HCT116 (cell line): ENCODE measurements at regions not wholly inside any gene's neighbourhood (a gene's known extent, or its start where the extent isn't known, plus 50 kb on each side); places are given as distances from the start of the nearest gene placed in this dataset.

Experiments used
- CBX3 ChIP-seq: IDR thresholded peaks from 2 replicates; pipeline ENCODE4 v1.6.1; 2012; ENCODE audit warnings: low read depth
- ELF1 ChIP-seq: IDR thresholded peaks from 2 replicates; pipeline ENCODE4 v1.6.1; 2012; ENCODE audit warnings: low read depth, borderline replicate concordance
- EZH2 ChIP-seq: fragments of 200-600 bp; sonication (generic); IDR thresholded peaks from 2 replicates; pipeline ENCODE4 v1.6.1; 2017; ENCODE audit warnings: antibody characterized with exemption, mixed run types
- EZH2phosphoT487 ChIP-seq: fragments of 200-600 bp; IDR thresholded peaks from 2 replicates; pipeline ENCODE4 v1.6.1; 2018; ENCODE audit warnings: antibody characterized with exemption, borderline replicate concordance
- FOSL1 ChIP-seq: IDR thresholded peaks from 2 replicates; pipeline ENCODE4 v1.6.1; 2012; ENCODE audit warnings: low read depth
- POLR2A ChIP-seq: IDR thresholded peaks from 2 replicates; pipeline ENCODE4 v1.7.0; 2011; ENCODE audit warnings: borderline replicate concordance; ENCODE audit not compliant: insufficient read depth, insufficient read length; ENCODE audit errors: extremely low read depth
- POLR2AphosphoS5 ChIP-seq: IDR thresholded peaks from 2 replicates; pipeline ENCODE4 v1.6.1; 2011; ENCODE audit warnings: mild to moderate bottlenecking, low read depth, low read length, moderate library complexity
- RAD21 ChIP-seq: IDR thresholded peaks from 2 replicates; pipeline ENCODE4 v1.6.1; 2012; ENCODE audit warnings: low read depth, mild to moderate bottlenecking
- SP1 ChIP-seq: IDR thresholded peaks from 2 replicates; pipeline ENCODE4 v1.6.1; 2012; ENCODE audit warnings: low read depth
- TCF7L2 ChIP-seq: IDR thresholded peaks from 2 replicates; pipeline ENCODE4 v1.7.0; 2011; ENCODE audit warnings: borderline replicate concordance, inconsistent platforms; ENCODE audit not compliant: insufficient read depth, insufficient read length; ENCODE audit errors: extremely low read depth
- TF ChIP-seq, protein P1 (sequence below), 3 experiments: fragments of 200-600 bp in 1 of 3; sonication (generic) in 1 of 3; IDR thresholded peaks in 2 of 3; conservative IDR thresholded peaks in 1 of 3; 2 replicates each; pipeline ENCODE4 v1.5.1; 2012 to 2017; ENCODE audit warnings: low read depth in 2 of 3, low read length in 2 of 3, antibody characterized with exemption in 1 of 3, borderline replicate concordance in 1 of 3, control low read depth in 1 of 3, mild to moderate bottlenecking in 1 of 3, mixed read lengths in 1 of 3, mixed run types in 1 of 3, moderate library complexity in 1 of 3; ENCODE audit not compliant: insufficient read depth in 1 of 3
- TF ChIP-seq, protein P2 (sequence below): IDR thresholded peaks from 2 replicates; pipeline ENCODE4 v1.6.1; 2012; ENCODE audit warnings: low read depth
- TF ChIP-seq, protein P3 (sequence below): IDR thresholded peaks from 2 replicates; pipeline ENCODE4 v1.6.1; 2012

DNA sequence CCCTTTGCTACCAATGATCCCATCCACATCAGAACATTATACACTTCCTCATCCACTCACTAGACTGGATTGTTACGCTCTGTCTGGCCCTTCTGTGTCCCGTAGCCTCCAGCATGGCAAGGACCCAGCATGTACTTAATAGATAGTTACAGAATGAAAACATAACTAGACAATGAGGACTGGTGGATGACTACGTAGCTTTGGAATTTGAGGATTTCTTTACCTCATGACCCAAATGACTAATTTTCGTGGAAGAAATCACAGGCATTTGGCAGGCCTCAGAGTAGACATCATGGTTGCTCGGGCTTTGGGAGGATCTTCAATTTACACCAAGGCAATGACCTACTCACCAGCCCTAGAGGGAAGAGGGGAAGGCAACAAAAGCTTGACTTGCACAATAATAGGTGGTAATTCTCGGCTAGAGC, 299.8 kb downstream of the TLE1 start:
- TF ChIP-seq, protein P1, sequence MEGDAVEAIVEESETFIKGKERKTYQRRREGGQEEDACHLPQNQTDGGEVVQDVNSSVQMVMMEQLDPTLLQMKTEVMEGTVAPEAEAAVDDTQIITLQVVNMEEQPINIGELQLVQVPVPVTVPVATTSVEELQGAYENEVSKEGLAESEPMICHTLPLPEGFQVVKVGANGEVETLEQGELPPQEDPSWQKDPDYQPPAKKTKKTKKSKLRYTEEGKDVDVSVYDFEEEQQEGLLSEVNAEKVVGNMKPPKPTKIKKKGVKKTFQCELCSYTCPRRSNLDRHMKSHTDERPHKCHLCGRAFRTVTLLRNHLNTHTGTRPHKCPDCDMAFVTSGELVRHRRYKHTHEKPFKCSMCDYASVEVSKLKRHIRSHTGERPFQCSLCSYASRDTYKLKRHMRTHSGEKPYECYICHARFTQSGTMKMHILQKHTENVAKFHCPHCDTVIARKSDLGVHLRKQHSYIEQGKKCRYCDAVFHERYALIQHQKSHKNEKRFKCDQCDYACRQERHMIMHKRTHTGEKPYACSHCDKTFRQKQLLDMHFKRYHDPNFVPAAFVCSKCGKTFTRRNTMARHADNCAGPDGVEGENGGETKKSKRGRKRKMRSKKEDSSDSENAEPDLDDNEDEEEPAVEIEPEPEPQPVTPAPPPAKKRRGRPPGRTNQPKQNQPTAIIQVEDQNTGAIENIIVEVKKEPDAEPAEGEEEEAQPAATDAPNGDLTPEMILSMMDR (IDR thresholded peaks at IDR 0.05 in 2 of 3, conservative IDR thresholded peaks at IDR 0.05 in 1 of 3; ENCODE audit: borderline replicate concordance in 1 of 3, insufficient read depth in 1 of 3, low read depth in 2 of 3, low read length in 2 of 3), result no peak
- TF ChIP-seq SP1 (no peak), RAD21 (no peak), CBX3 (no peak), POLR2A (no peak), EZH2phosphoT487 (no peak), EZH2 (no peak), POLR2AphosphoS5 (no peak), ELF1 (no peak), FOSL1 (peak; percentile 55), TCF7L2 (no peak)
- TF ChIP-seq, protein P2, sequence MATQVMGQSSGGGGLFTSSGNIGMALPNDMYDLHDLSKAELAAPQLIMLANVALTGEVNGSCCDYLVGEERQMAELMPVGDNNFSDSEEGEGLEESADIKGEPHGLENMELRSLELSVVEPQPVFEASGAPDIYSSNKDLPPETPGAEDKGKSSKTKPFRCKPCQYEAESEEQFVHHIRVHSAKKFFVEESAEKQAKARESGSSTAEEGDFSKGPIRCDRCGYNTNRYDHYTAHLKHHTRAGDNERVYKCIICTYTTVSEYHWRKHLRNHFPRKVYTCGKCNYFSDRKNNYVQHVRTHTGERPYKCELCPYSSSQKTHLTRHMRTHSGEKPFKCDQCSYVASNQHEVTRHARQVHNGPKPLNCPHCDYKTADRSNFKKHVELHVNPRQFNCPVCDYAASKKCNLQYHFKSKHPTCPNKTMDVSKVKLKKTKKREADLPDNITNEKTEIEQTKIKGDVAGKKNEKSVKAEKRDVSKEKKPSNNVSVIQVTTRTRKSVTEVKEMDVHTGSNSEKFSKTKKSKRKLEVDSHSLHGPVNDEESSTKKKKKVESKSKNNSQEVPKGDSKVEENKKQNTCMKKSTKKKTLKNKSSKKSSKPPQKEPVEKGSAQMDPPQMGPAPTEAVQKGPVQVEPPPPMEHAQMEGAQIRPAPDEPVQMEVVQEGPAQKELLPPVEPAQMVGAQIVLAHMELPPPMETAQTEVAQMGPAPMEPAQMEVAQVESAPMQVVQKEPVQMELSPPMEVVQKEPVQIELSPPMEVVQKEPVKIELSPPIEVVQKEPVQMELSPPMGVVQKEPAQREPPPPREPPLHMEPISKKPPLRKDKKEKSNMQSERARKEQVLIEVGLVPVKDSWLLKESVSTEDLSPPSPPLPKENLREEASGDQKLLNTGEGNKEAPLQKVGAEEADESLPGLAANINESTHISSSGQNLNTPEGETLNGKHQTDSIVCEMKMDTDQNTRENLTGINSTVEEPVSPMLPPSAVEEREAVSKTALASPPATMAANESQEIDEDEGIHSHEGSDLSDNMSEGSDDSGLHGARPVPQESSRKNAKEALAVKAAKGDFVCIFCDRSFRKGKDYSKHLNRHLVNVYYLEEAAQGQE, result no peak
- TF ChIP-seq, protein P3, sequence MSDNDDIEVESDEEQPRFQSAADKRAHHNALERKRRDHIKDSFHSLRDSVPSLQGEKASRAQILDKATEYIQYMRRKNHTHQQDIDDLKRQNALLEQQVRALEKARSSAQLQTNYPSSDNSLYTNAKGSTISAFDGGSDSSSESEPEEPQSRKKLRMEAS, result no peak
